ENCODE measurements at regions not wholly inside any gene's neighbourhood (a gene's known extent, or its start where the extent isn't known, plus 50 kb on each side); places are given as distances from the start of the nearest gene placed in this dataset.

DNA sequence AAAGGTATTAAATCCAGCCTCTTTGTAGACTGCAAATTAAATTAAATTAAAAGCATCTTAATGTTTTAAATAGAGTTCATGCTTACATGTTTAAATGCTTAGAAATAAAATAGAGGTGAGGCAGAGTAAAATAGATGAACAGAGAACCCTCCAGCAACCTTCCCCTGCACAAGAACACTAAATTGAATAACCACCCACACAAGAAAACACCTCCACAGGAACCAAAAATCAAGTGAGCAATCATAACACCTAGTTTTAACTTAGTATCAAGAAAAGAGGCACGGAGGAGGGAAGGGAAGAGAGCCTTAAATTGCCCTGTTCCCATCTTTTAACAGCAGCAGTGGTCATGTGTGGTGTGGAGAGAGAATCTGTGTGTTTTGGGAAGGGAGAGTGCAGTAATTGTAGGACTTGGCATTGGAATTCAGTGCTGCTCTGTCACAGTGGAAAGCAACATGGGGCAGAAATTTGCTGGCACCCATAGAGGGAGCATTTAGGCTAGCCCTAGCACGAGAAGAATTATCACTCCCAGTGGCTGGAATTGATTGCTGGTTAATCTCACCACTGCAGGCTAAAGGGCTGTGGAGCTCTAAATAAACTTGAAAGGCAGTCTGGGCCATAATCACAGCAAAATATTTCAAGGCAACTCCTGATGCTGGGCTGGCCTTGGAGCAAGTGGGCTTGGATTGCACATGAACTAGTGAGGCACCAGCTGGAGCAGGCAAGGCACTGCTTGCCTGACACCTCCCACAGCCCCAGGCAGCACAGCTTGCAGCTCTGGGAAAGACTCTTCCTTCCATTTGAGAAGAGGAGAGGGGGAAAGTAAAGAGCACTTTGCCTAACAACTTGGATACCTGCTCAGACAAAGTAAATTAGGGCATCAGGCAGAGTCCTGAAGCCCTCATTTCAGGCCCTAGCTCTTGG, 1478.8 kb downstream of the NCAM2 start:
- Mint-ChIP-seq H3K27ac (ENCODE audit: unreplicated experiment) (no peak overlapping the region), H3K27me3 (ENCODE audit: unreplicated experiment) (no peaks in the 10 kb centered on the region), H3K4me1 (ENCODE audit: unreplicated experiment) (no peaks in the 10 kb centered on the region), H3K9me3 (ENCODE audit: unreplicated experiment) (peaks cover 4% of the 10 kb centered on the region), H3K4me3 (ENCODE audit: unreplicated experiment) (no peak overlapping the region), H3K36me3 (ENCODE audit: low read depth, unreplicated experiment) (no peaks in the 10 kb centered on the region)
- DNase-seq (ENCODE audit: low spot score), result no peak
- TF ChIP-seq, protein P1, sequence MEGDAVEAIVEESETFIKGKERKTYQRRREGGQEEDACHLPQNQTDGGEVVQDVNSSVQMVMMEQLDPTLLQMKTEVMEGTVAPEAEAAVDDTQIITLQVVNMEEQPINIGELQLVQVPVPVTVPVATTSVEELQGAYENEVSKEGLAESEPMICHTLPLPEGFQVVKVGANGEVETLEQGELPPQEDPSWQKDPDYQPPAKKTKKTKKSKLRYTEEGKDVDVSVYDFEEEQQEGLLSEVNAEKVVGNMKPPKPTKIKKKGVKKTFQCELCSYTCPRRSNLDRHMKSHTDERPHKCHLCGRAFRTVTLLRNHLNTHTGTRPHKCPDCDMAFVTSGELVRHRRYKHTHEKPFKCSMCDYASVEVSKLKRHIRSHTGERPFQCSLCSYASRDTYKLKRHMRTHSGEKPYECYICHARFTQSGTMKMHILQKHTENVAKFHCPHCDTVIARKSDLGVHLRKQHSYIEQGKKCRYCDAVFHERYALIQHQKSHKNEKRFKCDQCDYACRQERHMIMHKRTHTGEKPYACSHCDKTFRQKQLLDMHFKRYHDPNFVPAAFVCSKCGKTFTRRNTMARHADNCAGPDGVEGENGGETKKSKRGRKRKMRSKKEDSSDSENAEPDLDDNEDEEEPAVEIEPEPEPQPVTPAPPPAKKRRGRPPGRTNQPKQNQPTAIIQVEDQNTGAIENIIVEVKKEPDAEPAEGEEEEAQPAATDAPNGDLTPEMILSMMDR (IDR thresholded peaks at IDR 0.05; ENCODE audit: unreplicated experiment), result no peak

DNA sequence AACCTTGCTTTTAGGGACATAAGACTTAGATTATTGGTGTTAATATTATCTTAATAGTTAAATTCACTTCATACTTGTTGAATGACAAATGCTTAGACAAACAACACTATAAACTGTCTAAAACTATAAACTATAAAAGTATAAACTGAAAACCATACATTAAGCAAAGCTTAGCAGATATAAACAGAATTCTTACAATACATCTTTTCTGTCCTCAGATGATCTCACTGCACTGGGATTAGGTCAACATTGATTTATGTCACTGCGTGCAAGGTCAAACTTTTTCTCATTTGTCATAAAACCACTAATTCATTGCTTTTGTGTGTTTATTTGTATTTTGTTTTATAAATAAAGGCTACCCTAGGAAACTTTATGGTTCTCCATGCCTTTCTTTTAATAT, 1491.8 kb downstream of the NCAM2 start:
- Mint-ChIP-seq H3K4me3 (ENCODE audit: unreplicated experiment) (no peak overlapping the region), H3K27me3 (ENCODE audit: unreplicated experiment) (no peaks in the 10 kb centered on the region), H3K9me3 (ENCODE audit: unreplicated experiment) (no peaks in the 10 kb centered on the region), H3K36me3 (ENCODE audit: low read depth, unreplicated experiment) (no peaks in the 10 kb centered on the region), H3K27ac (ENCODE audit: unreplicated experiment) (no peak overlapping the region), H3K4me1 (ENCODE audit: unreplicated experiment) (no peaks in the 10 kb centered on the region)
- no peak for DNase-seq (ENCODE audit: low spot score)
- TF ChIP-seq, protein P1 (IDR thresholded peaks at IDR 0.05; ENCODE audit: unreplicated experiment), result no peak

- Mint-ChIP-seq H3K36me3 (ENCODE audit: low read depth, unreplicated experiment) (no peaks in the 10 kb centered on the region), H3K27ac (ENCODE audit: unreplicated experiment) (no peak overlapping the region), H3K4me1 (ENCODE audit: unreplicated experiment) (peaks cover 5% of the 10 kb centered on the region), H3K9me3 (ENCODE audit: unreplicated experiment) (no peaks in the 10 kb centered on the region), H3K27me3 (ENCODE audit: unreplicated experiment) (no peaks in the 10 kb centered on the region), H3K4me3 (ENCODE audit: unreplicated experiment) (no peak overlapping the region)
- no peak for DNase-seq (ENCODE audit: low spot score)
- TF ChIP-seq, protein P1 (IDR thresholded peaks at IDR 0.05; ENCODE audit: unreplicated experiment), result no peak
These were observed 1518.0 kb downstream of the NCAM2 start for GRCh38 chr21:22516230-22516629.

DNA sequence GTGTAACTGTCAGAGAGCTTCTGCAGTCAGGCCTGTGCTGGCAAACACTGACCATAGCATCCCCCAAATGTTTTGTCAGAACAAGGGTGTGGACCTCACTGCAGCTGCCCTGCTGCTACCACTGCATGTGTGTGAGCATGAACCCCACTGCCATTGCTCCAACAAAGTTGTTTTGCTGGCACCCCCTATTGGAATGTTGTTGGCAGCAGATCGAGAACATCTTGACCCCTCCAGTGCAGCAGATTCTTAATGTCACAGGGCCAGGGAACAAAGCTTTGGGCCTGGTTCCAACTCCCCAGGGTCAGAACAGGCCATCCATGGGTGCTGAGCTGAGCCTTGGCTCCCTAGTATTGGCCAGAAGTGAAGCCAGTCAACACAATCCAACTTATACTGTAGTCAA, 1537.4 kb downstream of the NCAM2 start:
- Mint-ChIP-seq H3K27me3 (ENCODE audit: unreplicated experiment) (no peaks in the 10 kb centered on the region), H3K4me3 (ENCODE audit: unreplicated experiment) (no peak overlapping the region), H3K9me3 (ENCODE audit: unreplicated experiment) (peaks cover 4% of the 10 kb centered on the region), H3K4me1 (ENCODE audit: unreplicated experiment) (no peaks in the 10 kb centered on the region), H3K27ac (ENCODE audit: unreplicated experiment) (no peak overlapping the region), H3K36me3 (ENCODE audit: low read depth, unreplicated experiment) (no peaks in the 10 kb centered on the region)
- TF ChIP-seq, protein P1 (IDR thresholded peaks at IDR 0.05; ENCODE audit: unreplicated experiment), result no peak
- DNase-seq (ENCODE audit: low spot score), result no peak

- TF ChIP-seq, protein P1 (IDR thresholded peaks at IDR 0.05; ENCODE audit: unreplicated experiment), result no peak
- Mint-ChIP-seq H3K9me3 (ENCODE audit: unreplicated experiment) (peaks cover 4% of the 10 kb centered on the region), H3K27me3 (ENCODE audit: unreplicated experiment) (no peaks in the 10 kb centered on the region), H3K4me1 (ENCODE audit: unreplicated experiment) (no peaks in the 10 kb centered on the region), H3K27ac (ENCODE audit: unreplicated experiment) (no peak overlapping the region), H3K4me3 (ENCODE audit: unreplicated experiment) (no peak overlapping the region), H3K36me3 (ENCODE audit: low read depth, unreplicated experiment) (no peaks in the 10 kb centered on the region)
- no peak for DNase-seq (ENCODE audit: low spot score)
These were observed 1538.3 kb downstream of the NCAM2 start for GRCh38 chr21:22536509-22536908.

Data from endothelial cell (in vitro differentiated cells).